H9 (cell line): ENCODE measurements at regions not wholly inside any gene's neighbourhood (a gene's known extent, or its start where the extent isn't known, plus 50 kb on each side); places are given as distances from the start of the nearest gene placed in this dataset.

ENCODE experiments used
- DNase-seq: peaks from one replicate; pipeline ENCODE4 v3.0.0-alpha.2; 2017
- H2AFZ ChIP-seq: one replicate; pipeline ENCODE4 v1.6.1; 2013; ENCODE audit warnings: mild to moderate bottlenecking, low read length, control low read depth, moderate library complexity
- H2AK5ac ChIP-seq: 2 replicates; pipeline ENCODE4 v1.6.1; 2013; ENCODE audit warnings: low read length, control low read depth, mixed read lengths; ENCODE audit not compliant: insufficient read length
- H2BK120ac ChIP-seq: one replicate; pipeline ENCODE4 v1.6.1; 2013; ENCODE audit warnings: low read depth, mild to moderate bottlenecking, low read length, control low read depth, inconsistent platforms; ENCODE audit not compliant: poor library complexity, severe bottlenecking
- H2BK12ac ChIP-seq: 2 replicates; pipeline ENCODE4 v1.6.1; 2013; ENCODE audit warnings: low read length, control low read depth, mixed read lengths, low read depth; ENCODE audit not compliant: insufficient read length
- H2BK15ac ChIP-seq: 2 replicates; pipeline ENCODE4 v1.6.1; 2013; ENCODE audit warnings: low read depth, low read length, control low read depth
- H2BK20ac ChIP-seq: one replicate; pipeline ENCODE4 v1.6.1; 2013; ENCODE audit warnings: low read depth, mild to moderate bottlenecking, low read length, control low read depth, inconsistent platforms; ENCODE audit not compliant: poor library complexity, severe bottlenecking
- H2BK5ac ChIP-seq: 2 replicates; pipeline ENCODE4 v1.6.1; 2013; ENCODE audit warnings: low read length, control low read depth, mixed read lengths; ENCODE audit not compliant: insufficient read length
- H3K14ac ChIP-seq: 2 replicates; pipeline ENCODE4 v1.6.1; 2013; ENCODE audit warnings: low read length, control low read depth; ENCODE audit not compliant: insufficient read depth
- H3K18ac ChIP-seq: 2 replicates; pipeline ENCODE4 v1.6.1; 2013; ENCODE audit warnings: low read depth, mild to moderate bottlenecking, mixed read lengths, low read length, control low read depth; ENCODE audit not compliant: insufficient read length
- H3K23ac ChIP-seq: 2 replicates; pipeline ENCODE4 v1.6.1; 2013; ENCODE audit warnings: low read length, control low read depth, mixed read lengths, low read depth; ENCODE audit not compliant: insufficient read length
- H3K23me2 ChIP-seq: 2 replicates; pipeline ENCODE4 v1.6.1; 2013; ENCODE audit warnings: low read depth, mild to moderate bottlenecking, mixed read lengths, low read length, control low read depth; ENCODE audit not compliant: insufficient read length, poor library complexity, severe bottlenecking
- H3K27ac ChIP-seq: 2 replicates; pipeline ENCODE4 v1.5.1; 2013; ENCODE audit warnings: low read length, control low read depth, mixed read lengths, low read depth; ENCODE audit not compliant: insufficient read length
- H3K27me3 ChIP-seq: 2 replicates; pipeline ENCODE4 v1.6.1; 2013; ENCODE audit warnings: low read length, control low read depth, inconsistent platforms; ENCODE audit not compliant: insufficient read depth
- H3K4ac ChIP-seq: 2 replicates; pipeline ENCODE4 v1.6.1; 2013; ENCODE audit warnings: low read depth, mild to moderate bottlenecking, control low read depth, inconsistent platforms, low read length, moderate library complexity
- H3K4me1 ChIP-seq: 2 replicates; pipeline ENCODE4 v1.6.1; 2013; ENCODE audit warnings: low read length, control low read depth, inconsistent platforms; ENCODE audit not compliant: insufficient read depth
- H3K4me2 ChIP-seq: 2 replicates; pipeline ENCODE4 v1.6.1; 2013; ENCODE audit warnings: low read length, control low read depth, mixed read lengths; ENCODE audit not compliant: insufficient read length, insufficient read depth
- H3K56ac ChIP-seq: 2 replicates; pipeline ENCODE4 v1.6.1; 2013; ENCODE audit warnings: low read depth, mild to moderate bottlenecking, mixed read lengths, low read length, control low read depth; ENCODE audit not compliant: insufficient read length
- H3K79me1 ChIP-seq: 2 replicates; pipeline ENCODE4 v1.6.1; 2013; ENCODE audit warnings: low read depth, mild to moderate bottlenecking, moderate library complexity, low read length, control low read depth, inconsistent platforms; ENCODE audit not compliant: insufficient read depth, poor library complexity, severe bottlenecking
- H3K79me2 ChIP-seq: 2 replicates; pipeline ENCODE4 v1.6.1; 2013; ENCODE audit warnings: low read length, control low read depth, inconsistent platforms; ENCODE audit not compliant: insufficient read depth
- H3K9ac ChIP-seq: 2 replicates; pipeline ENCODE4 v1.6.1; 2013; ENCODE audit warnings: low read length, control low read depth, mixed read lengths; ENCODE audit not compliant: insufficient read length; ENCODE audit errors: extremely low read depth
- H3K9me3 ChIP-seq: one replicate; pipeline ENCODE4 v1.6.1; 2013; ENCODE audit warnings: low read depth, low read length, inconsistent platforms; ENCODE audit not compliant: control insufficient read depth
- H3T11ph ChIP-seq: one replicate; pipeline ENCODE4 v1.6.1; 2013; ENCODE audit warnings: mild to moderate bottlenecking, low read length, control low read depth, inconsistent platforms
- H4K20me1 ChIP-seq: one replicate; pipeline ENCODE4 v1.6.1; 2013; ENCODE audit not compliant: control insufficient read depth, insufficient read length, insufficient read depth
- H4K5ac ChIP-seq: 2 replicates; pipeline ENCODE4 v1.6.1; 2013; ENCODE audit warnings: low read depth, mild to moderate bottlenecking, mixed read lengths, low read length, control low read depth; ENCODE audit not compliant: insufficient read length
- H4K8ac ChIP-seq: replicated peaks from 2 replicates; pipeline ENCODE4 v1.6.1; 2013; ENCODE audit warnings: low read length, control low read depth, mixed read lengths, low read depth; ENCODE audit not compliant: insufficient read length
- H4K91ac ChIP-seq: 2 replicates; pipeline ENCODE4 v1.6.1; 2013; ENCODE audit warnings: low read depth, mild to moderate bottlenecking, moderate library complexity, mixed read lengths, low read length, control low read depth; ENCODE audit not compliant: insufficient read length
- H3K27ac Mint-ChIP-seq, 3 experiments: 2 replicates in 2 of 3; 3 replicates in 1 of 3; pipeline ENCODE4 v1.8.0; 2020 to 2021; ENCODE audit warnings: mixed read lengths in 3 of 3, mild to moderate bottlenecking in 1 of 3, moderate library complexity in 1 of 3
- H3K27me3 Mint-ChIP-seq: 2 replicates; pipeline ENCODE4 v1.8.0; 2021; ENCODE audit warnings: low read depth, mild to moderate bottlenecking, moderate library complexity, mixed read lengths
- H3K36me3 Mint-ChIP-seq, 3 experiments: 2 replicates in 2 of 3; 3 replicates in 1 of 3; pipeline ENCODE4 v1.8.0; 2020 to 2021; ENCODE audit warnings: low read depth in 3 of 3, mixed read lengths in 3 of 3; ENCODE audit not compliant: insufficient read depth in 1 of 3
- H3K4me1 Mint-ChIP-seq, 2 experiments: 2 replicates each; pipeline ENCODE4 v1.8.0; 2020; ENCODE audit warnings: mixed read lengths in 2 of 2
- H3K4me3 Mint-ChIP-seq, 2 experiments: 2 replicates in 1 of 2; 3 replicates in 1 of 2; pipeline ENCODE4 v1.8.0; 2020 to 2021; ENCODE audit warnings: mild to moderate bottlenecking in 2 of 2, mixed read lengths in 2 of 2, moderate library complexity in 1 of 2
- H3K9me3 Mint-ChIP-seq, 2 experiments: 2 replicates in 1 of 2; 3 replicates in 1 of 2; pipeline ENCODE4 v1.8.0; 2020; ENCODE audit warnings: mild to moderate bottlenecking in 2 of 2, mixed read lengths in 2 of 2, moderate library complexity in 1 of 2
- WGBS: extraction: QIAGEN DNeasy Blood & Tissue Kit; methylation state at CpG from one replicate; pipeline ENCODE4 v1.1.7; 2013; ENCODE audit warnings: missing lambda C conversion rate, low lambda C conversion rate, mixed read lengths; ENCODE audit not compliant: insufficient read length; ENCODE audit errors: extremely low coverage; 5-methylcytosine and 5-hydroxymethylcytosine counted together
- TF ChIP-seq, protein P1 (sequence below): fragments of 200-600 bp; sonication (generic); conservative IDR thresholded peaks from 3 replicates; pipeline ENCODE4 v1.8.0; 2021; ENCODE audit warnings: antibody characterized with exemption, mild to moderate bottlenecking

DNA sequence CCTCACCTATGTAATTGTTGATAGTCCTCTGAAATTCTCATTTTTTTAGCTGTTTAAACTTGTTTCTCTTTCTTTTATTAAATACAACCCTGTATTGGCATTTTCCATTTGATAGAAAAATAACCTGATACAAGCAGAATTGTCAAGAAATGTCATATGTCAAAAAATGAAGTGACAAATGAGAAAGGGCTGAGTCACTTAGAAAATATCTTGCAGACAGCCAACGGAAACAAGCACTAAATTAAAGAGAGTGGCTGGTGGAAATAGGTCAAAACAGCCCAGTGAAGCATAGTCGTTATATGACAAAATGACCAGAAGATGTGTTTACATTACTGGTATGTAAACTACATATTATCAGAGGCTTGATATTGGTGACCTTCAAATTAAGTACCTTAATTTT is 484.4 kb downstream of the PLA2G4A start:
- DNase-seq = no peak
- H3K27me3 ChIP-seq = no peaks in the 10 kb centered on the region
- no peaks in the 10 kb centered on the region for H4K20me1 ChIP-seq
- H3K56ac ChIP-seq = no peak overlapping the region
- WGBS = no CpG with 5 or more reads among the region's 2 CpGs
- H4K5ac ChIP-seq = no peak overlapping the region
- no peaks in the 10 kb centered on the region for H3K4me1 ChIP-seq
- Mint-ChIP-seq H3K4me3 (no peak overlapping the region), H3K9me3 (no peaks in the 10 kb centered on the region), H3K27ac (no peak overlapping the region), H3K27me3 (no peaks in the 10 kb centered on the region), H3K4me1 (no peaks in the 10 kb centered on the region), H3K36me3 (no peaks in the 10 kb centered on the region)
- no peak overlapping the region for H3T11ph ChIP-seq
- no peak overlapping the region for H2BK12ac ChIP-seq
- no peak overlapping the region for H2BK15ac ChIP-seq
- no peaks in the 10 kb centered on the region for H3K79me2 ChIP-seq
- H3K9ac ChIP-seq = no peak overlapping the region
- H2BK5ac ChIP-seq = no peak overlapping the region
- TF ChIP-seq, protein P1, sequence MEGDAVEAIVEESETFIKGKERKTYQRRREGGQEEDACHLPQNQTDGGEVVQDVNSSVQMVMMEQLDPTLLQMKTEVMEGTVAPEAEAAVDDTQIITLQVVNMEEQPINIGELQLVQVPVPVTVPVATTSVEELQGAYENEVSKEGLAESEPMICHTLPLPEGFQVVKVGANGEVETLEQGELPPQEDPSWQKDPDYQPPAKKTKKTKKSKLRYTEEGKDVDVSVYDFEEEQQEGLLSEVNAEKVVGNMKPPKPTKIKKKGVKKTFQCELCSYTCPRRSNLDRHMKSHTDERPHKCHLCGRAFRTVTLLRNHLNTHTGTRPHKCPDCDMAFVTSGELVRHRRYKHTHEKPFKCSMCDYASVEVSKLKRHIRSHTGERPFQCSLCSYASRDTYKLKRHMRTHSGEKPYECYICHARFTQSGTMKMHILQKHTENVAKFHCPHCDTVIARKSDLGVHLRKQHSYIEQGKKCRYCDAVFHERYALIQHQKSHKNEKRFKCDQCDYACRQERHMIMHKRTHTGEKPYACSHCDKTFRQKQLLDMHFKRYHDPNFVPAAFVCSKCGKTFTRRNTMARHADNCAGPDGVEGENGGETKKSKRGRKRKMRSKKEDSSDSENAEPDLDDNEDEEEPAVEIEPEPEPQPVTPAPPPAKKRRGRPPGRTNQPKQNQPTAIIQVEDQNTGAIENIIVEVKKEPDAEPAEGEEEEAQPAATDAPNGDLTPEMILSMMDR = no peak
- H2BK20ac ChIP-seq = no peak overlapping the region
- no peak overlapping the region for H3K27ac ChIP-seq
- H2BK120ac ChIP-seq = no peak overlapping the region
- H3K14ac ChIP-seq = no peak overlapping the region
- no peak overlapping the region for H2AFZ ChIP-seq
- no peak overlapping the region for H4K91ac ChIP-seq
- no peak overlapping the region for H3K18ac ChIP-seq
- no peak overlapping the region for H3K4ac ChIP-seq
- H3K4me2 ChIP-seq = no peak overlapping the region
- H4K8ac ChIP-seq = no peak overlapping the region
- no peaks in the 10 kb centered on the region for H3K79me1 ChIP-seq
- no peaks in the 10 kb centered on the region for H3K23me2 ChIP-seq
- no peak overlapping the region for H3K23ac ChIP-seq
- H2AK5ac ChIP-seq = no peak overlapping the region
- no peaks in the 10 kb centered on the region for H3K9me3 ChIP-seq
